GM23338 (cell line): ENCODE measurements at regions not wholly inside any gene's neighbourhood (a gene's known extent, or its start where the extent isn't known, plus 50 kb on each side); places are given as distances from the start of the nearest gene placed in this dataset.

Experiments
- ATAC-seq: fragments of 200-7000 bp; cut with Tn5 transposase; 3 replicates; pipeline ENCODE4 v1.9.1; 2020
- DNase-seq: peaks from one replicate; pipeline ENCODE4 v3.0.0-alpha.2; 2015; ENCODE audit warnings: low spot score
- H2AFZ ChIP-seq: fragments of 200-600 bp; sonication (generic); 2 replicates; pipeline ENCODE4 v1.8.0; 2016; ENCODE audit warnings: antibody characterized with exemption, mild to moderate bottlenecking, moderate library complexity
- H3F3A ChIP-seq: fragments of 200-600 bp; sonication (generic); replicated peaks from 2 replicates; pipeline ENCODE4 v1.8.0; 2017; ENCODE audit warnings: antibody characterized with exemption, mixed run types, low read depth
- H3K27ac ChIP-seq: fragments of 200-600 bp; sonication (generic); 2 replicates; pipeline ENCODE4 v1.6.1; 2016; ENCODE audit warnings: low read depth
- H3K27me3 ChIP-seq: fragments of 200-600 bp; sonication (generic); 2 replicates; pipeline ENCODE4 v1.8.0; 2016; ENCODE audit warnings: mild to moderate bottlenecking, mixed run types, moderate library complexity; ENCODE audit not compliant: insufficient read depth
- H3K36me3 ChIP-seq: fragments of 200-600 bp; sonication (generic); 2 replicates; pipeline ENCODE4 v1.8.0; 2016; ENCODE audit warnings: mild to moderate bottlenecking; ENCODE audit not compliant: insufficient read depth
- H3K4me1 ChIP-seq: fragments of 200-600 bp; sonication (generic); 2 replicates; pipeline ENCODE4 v1.8.0; 2016; ENCODE audit warnings: mild to moderate bottlenecking, moderate library complexity; ENCODE audit not compliant: insufficient read depth
- H3K4me2 ChIP-seq: fragments of 200-600 bp; sonication (generic); 2 replicates; pipeline ENCODE4 v1.7.1; 2017; ENCODE audit warnings: mixed run types
- H3K4me3 ChIP-seq: fragments of 200-600 bp; sonication (generic); 2 replicates; pipeline ENCODE4 v1.6.1; 2016; ENCODE audit warnings: mixed run types
- H3K79me2 ChIP-seq: fragments of 200-600 bp; sonication (generic); replicated peaks from 2 replicates; pipeline ENCODE4 v1.8.0; 2017; ENCODE audit warnings: mild to moderate bottlenecking; ENCODE audit not compliant: insufficient read depth
- H3K9me2 ChIP-seq: fragments of 200-600 bp; sonication (generic); 2 replicates; pipeline ENCODE4 v1.8.0; 2017; ENCODE audit not compliant: insufficient read depth
- H4K20me1 ChIP-seq: fragments of 200-600 bp; sonication (generic); replicated peaks from 2 replicates; pipeline ENCODE4 v1.8.0; 2017; ENCODE audit warnings: mild to moderate bottlenecking; ENCODE audit not compliant: insufficient read depth
- H3K27ac Mint-ChIP-seq: 2 replicates; pipeline ENCODE4 v1.8.0; 2020; ENCODE audit warnings: inconsistent platforms, mild to moderate bottlenecking, moderate library complexity, mixed read lengths
- H3K27me3 Mint-ChIP-seq: 3 replicates; pipeline ENCODE4 v1.8.0; 2022; ENCODE audit warnings: low read depth, mild to moderate bottlenecking, moderate library complexity, mixed read lengths, inconsistent platforms; ENCODE audit not compliant: insufficient read depth, poor library complexity
- H3K36me3 Mint-ChIP-seq: 3 replicates; pipeline ENCODE4 v1.8.0; 2021; ENCODE audit warnings: low read depth, mild to moderate bottlenecking, inconsistent platforms, moderate library complexity, mixed read lengths
- H3K4me1 Mint-ChIP-seq: 3 replicates; pipeline ENCODE4 v1.8.0; 2020; ENCODE audit warnings: mild to moderate bottlenecking, inconsistent platforms, mixed read lengths
- H3K4me3 Mint-ChIP-seq: 3 replicates; pipeline ENCODE4 v1.8.0; 2021; ENCODE audit warnings: moderate library complexity, mild to moderate bottlenecking, inconsistent platforms, mixed read lengths
- H3K9me3 Mint-ChIP-seq: 3 replicates; pipeline ENCODE4 v1.8.0; 2020; ENCODE audit warnings: moderate library complexity, mild to moderate bottlenecking, inconsistent platforms, mixed read lengths
- CREB1 ChIP-seq: fragments of 250-450 bp; sonication (Bioruptor Pico); IDR thresholded peaks from 2 replicates; pipeline ENCODE4 v1.5.0; 2020; ENCODE audit warnings: low read depth, mild to moderate bottlenecking, moderate library complexity
- EZH2 ChIP-seq: fragments of 200-600 bp; sonication (generic); IDR thresholded peaks from one replicate; pipeline ENCODE4 v1.8.0; 2017; ENCODE audit warnings: antibody characterized with exemption, mild to moderate bottlenecking, low read depth; ENCODE audit not compliant: unreplicated experiment
- EZH2phosphoT487 ChIP-seq: fragments of 200-600 bp; sonication (generic); IDR thresholded peaks from one replicate; pipeline ENCODE4 v1.8.1; 2018; ENCODE audit warnings: antibody characterized with exemption; ENCODE audit not compliant: unreplicated experiment
- REST ChIP-seq: IDR thresholded peaks from one replicate; pipeline ENCODE4 v1.6.1; 2018; ENCODE audit warnings: antibody characterized with exemption; ENCODE audit not compliant: unreplicated experiment
- ZNF462 ChIP-seq: fragments of 250-450 bp; sonication (Bioruptor Pico); IDR thresholded peaks from 2 replicates; pipeline ENCODE4 v1.5.0; 2020; ENCODE audit warnings: mild to moderate bottlenecking, moderate library complexity

GRCh38 chr2:234732404-234733092, 219.3 kb upstream of the SH3BP4 start (continued):
- TF ChIP-seq ZNF462 (CRISPR knock-in tag) (no peak), CREB1 (CRISPR knock-in tag) (no peak), EZH2 (no peak)

GRCh38 chr2:234731236-234731635, 220.6 kb upstream of the SH3BP4 start:
- H3K27ac Mint-ChIP-seq = no peak overlapping the region
- H2AFZ ChIP-seq = no peak overlapping the region
- peaks cover 13% of the 10 kb centered on the region; the same call in 2 of the 3 replicates for H3K9me3 Mint-ChIP-seq
- TF ChIP-seq ZNF462 (CRISPR knock-in tag) (no peak), EZH2phosphoT487 (no peak), REST (no peak)

More at GRCh38 chr2:234731236-234731635, 220.6 kb upstream of the SH3BP4 start:
- no peak overlapping the region for H3K4me2 ChIP-seq
- Mint-ChIP-seq H3K36me3 (peaks cover 8% of the 10 kb centered on the region; the same call in 2 of the 3 replicates), H3K4me1 (peaks cover 3% of the 10 kb centered on the region; the same call in 1 of the 3 replicates), H3K4me3 (no peak overlapping the region), H3K27me3 (peaks cover 4% of the 10 kb centered on the region)
- no peaks in the 10 kb centered on the region for H3K79me2 ChIP-seq
- DNase-seq (no peak), ATAC-seq (no peak)
- no peaks in the 10 kb centered on the region for H3F3A ChIP-seq
- no peaks in the 10 kb centered on the region for H3K9me2 ChIP-seq
- no peaks in the 10 kb centered on the region for H3K36me3 ChIP-seq
- H4K20me1 ChIP-seq = no peaks in the 10 kb centered on the region
- H3K4me3 ChIP-seq = no peak overlapping the region
- H3K4me1 ChIP-seq = no peaks in the 10 kb centered on the region
- H3K27me3 ChIP-seq = no peaks in the 10 kb centered on the region
- no peak overlapping the region for H3K27ac ChIP-seq
